Liver (tissue), 3 donors: ENCODE measurements at regions not wholly inside any gene's neighbourhood (a gene's known extent, or its start where the extent isn't known, plus 50 kb on each side); places are given as distances from the start of the nearest gene placed in this dataset.

Source experiments
- ATF3 ChIP-seq: IDR thresholded peaks from 2 replicates; pipeline ENCODE4 v1.6.1; 2016; ENCODE audit warnings: antibody characterized with exemption
- CTCF ChIP-seq: fragments of 150-350 bp; IDR thresholded peaks from 2 replicates; pipeline ENCODE4 v1.5.1; 2017; ENCODE audit warnings: improper control_type of control experiment, low read depth, low read length; ENCODE audit not compliant: missing input control
- FOXA1 ChIP-seq: IDR thresholded peaks from 2 replicates; pipeline ENCODE4 v1.6.1; 2016; ENCODE audit warnings: antibody characterized with exemption
- GABPA ChIP-seq, 2 donors: IDR thresholded peaks in 1 of 2; conservative IDR thresholded peaks in 1 of 2; 2 replicates each; pipeline ENCODE4 v1.6.1; 2016; ENCODE audit warnings: antibody characterized with exemption in 2 of 2, mild to moderate bottlenecking in 1 of 2, moderate library complexity in 1 of 2
- HNF4A ChIP-seq, 2 donors: conservative IDR thresholded peaks; 2 replicates each; pipeline ENCODE4 v1.6.1; 2016; ENCODE audit warnings: antibody characterized with exemption in 2 of 2, mild to moderate bottlenecking in 2 of 2
- MAX ChIP-seq: IDR thresholded peaks from 2 replicates; pipeline ENCODE4 v1.6.1; 2016; ENCODE audit warnings: antibody characterized with exemption
- RAD21 ChIP-seq, 2 donors: IDR thresholded peaks; 2 replicates each; pipeline ENCODE4 v1.6.1; 2016; ENCODE audit warnings: antibody characterized with exemption in 2 of 2, mild to moderate bottlenecking in 2 of 2
- REST ChIP-seq: IDR thresholded peaks from 2 replicates; pipeline ENCODE4 v1.6.1; 2016; ENCODE audit warnings: antibody characterized with exemption, mild to moderate bottlenecking
- SP1 ChIP-seq: IDR thresholded peaks from 2 replicates; pipeline ENCODE4 v1.6.1; 2018; ENCODE audit warnings: antibody characterized with exemption, mild to moderate bottlenecking
- TAF1 ChIP-seq: conservative IDR thresholded peaks from 2 replicates; pipeline ENCODE4 v1.6.1; 2016; ENCODE audit warnings: antibody characterized with exemption, mild to moderate bottlenecking
- donor health status: healthy.
- donor health status: healthy.

GRCh38 chr6:164763788-164764187 lies 545.6 kb downstream of the C6orf118 start:
- TF ChIP-seq GABPA (IDR thresholded peaks at IDR 0.05 in 1 of 2, conservative IDR thresholded peaks at IDR 0.05 in 1 of 2), result no peak
- no peak for TF ChIP-seq CTCF
- TF ChIP-seq MAX, result no peak
- TF ChIP-seq TAF1, result no peak
- no peak for TF ChIP-seq ATF3
- TF ChIP-seq RAD21 (IDR thresholded peaks at IDR 0.05), result no peak
- no peak for TF ChIP-seq SP1
- no peak for TF ChIP-seq HNF4A (conservative IDR thresholded peaks at IDR 0.05)
- no peak for TF ChIP-seq REST
- TF ChIP-seq FOXA1, result no peak
